T-cell (primary cell): ENCODE measurements at regions not wholly inside any gene's neighbourhood (a gene's known extent, or its start where the extent isn't known, plus 50 kb on each side); places are given as distances from the start of the nearest gene placed in this dataset.

Source experiments
- ATAC-seq, 4 experiments: fragments of 200-7000 bp in 3 of 4; fragments of 150-1000 bp in 1 of 4; cut with Tn5 transposase; replicated peaks in 1 of 4; 1 replicate in 3 of 4; 2 replicates in 1 of 4; pipeline ENCODE4 v1.10.0; 2021; ENCODE audit warnings: moderate library complexity in 3 of 4, mild to moderate bottlenecking in 2 of 4, moderate number of reproducible peaks in 1 of 4
- CTCF ChIA-PET, 2 donors: fragments of 300-600 bp; sonication (Branson Sonifier 250); formaldehyde crosslinking; loops; one replicate each; lab custom pipeline; 2022; ENCODE audit warnings: antibody characterized with exemption in 2 of 2; lab: Charles Lee
- POLR2A ChIA-PET, 2 donors: fragments of 300-600 bp; sonication (Branson Sonifier 250); formaldehyde crosslinking; loops; one replicate each; lab custom pipeline; 2022; ENCODE audit warnings: antibody characterized with exemption in 2 of 2; lab: Charles Lee
- DNase-seq, 35 experiments: peaks; one replicate each; pipeline versions ENCODE4 v3.0.0 to v3.0.0-alpha.2; 2013 to 2023
- H3K27ac ChIP-seq: one replicate; pipeline ENCODE4 v1.5.1; 2013; ENCODE audit warnings: low read length
- H3K27me3 ChIP-seq, 2 experiments: replicated peaks in 1 of 2; 1 replicate in 1 of 2; 2 replicates in 1 of 2; pipeline versions ENCODE4 v1.6.1 to v1.7.0; 2013; ENCODE audit warnings: low read length in 1 of 2, mixed read lengths in 1 of 2; ENCODE audit not compliant: control insufficient read depth in 2 of 2, insufficient read depth in 2 of 2; ENCODE audit errors: extremely low read depth in 1 of 2
- H3K36me3 ChIP-seq, 2 donors: 1 replicate in 1 of 2; 2 replicates in 1 of 2; pipeline versions ENCODE4 v1.6.1 to v1.7.0; 2013; ENCODE audit warnings: low read length in 1 of 2; ENCODE audit not compliant: control insufficient read depth in 2 of 2, insufficient read depth in 1 of 2; ENCODE audit errors: extremely low read depth in 1 of 2
- H3K4me1 ChIP-seq, 2 experiments: 1 replicate in 1 of 2; 2 replicates in 1 of 2; pipeline versions ENCODE4 v1.6.1 to v1.7.0; 2013; ENCODE audit warnings: low read length in 2 of 2, mixed read lengths in 1 of 2; ENCODE audit not compliant: insufficient read depth in 2 of 2, control insufficient read depth in 1 of 2; ENCODE audit errors: extremely low read depth in 1 of 2
- H3K4me3 ChIP-seq, 2 donors: 1 replicate in 1 of 2; 2 replicates in 1 of 2; pipeline versions ENCODE4 v1.5.1 to v1.7.0; 2013; ENCODE audit warnings: mild to moderate bottlenecking in 2 of 2, low read length in 1 of 2, moderate library complexity in 1 of 2; ENCODE audit not compliant: control insufficient read depth in 1 of 2; ENCODE audit errors: extremely low read depth in 1 of 2
- H3K9me3 ChIP-seq: 2 replicates; pipeline ENCODE4 v1.7.0; 2013
- H3K27ac Mint-ChIP-seq, 2 donors: one replicate each; pipeline ENCODE4 v1.8.0; 2020 to 2021; ENCODE audit warnings: mild to moderate bottlenecking in 2 of 2, mixed read lengths in 2 of 2
- H3K27me3 Mint-ChIP-seq, 2 donors: one replicate each; pipeline ENCODE4 v1.8.0; 2021 to 2022; ENCODE audit warnings: mixed read lengths in 2 of 2
- H3K36me3 Mint-ChIP-seq: one replicate; pipeline ENCODE4 v1.8.0; 2021; ENCODE audit warnings: mixed read lengths
- H3K4me1 Mint-ChIP-seq, 3 donors: one replicate each; pipeline ENCODE4 v1.8.0; 2020 to 2022; ENCODE audit warnings: mixed read lengths in 3 of 3, mild to moderate bottlenecking in 1 of 3
- H3K4me3 Mint-ChIP-seq, 3 donors: one replicate each; pipeline ENCODE4 v1.8.0; 2020 to 2022; ENCODE audit warnings: mild to moderate bottlenecking in 3 of 3, mixed read lengths in 3 of 3, moderate library complexity in 3 of 3
- H3K9me3 Mint-ChIP-seq, 3 donors: one replicate each; pipeline ENCODE4 v1.8.0; 2020 to 2022; ENCODE audit warnings: mixed read lengths in 3 of 3
- WGBS: methylation state at CpG from one replicate; pipeline ENCODE4 v1.1.5; 2013; ENCODE audit warnings: missing lambda C conversion rate; ENCODE audit not compliant: insufficient coverage; 5-methylcytosine and 5-hydroxymethylcytosine counted together

GRCh38 chr4:18389115-18389514, 367.6 kb upstream of the LCORL start:
- peaks cover 3 to 8% of the 10 kb centered on the region in 2 donors for H3K27me3 Mint-ChIP-seq
- H3K4me1 Mint-ChIP-seq: no peaks in the 10 kb centered on the region
- H3K4me1 ChIP-seq: no peaks in the 10 kb centered on the region
- H3K36me3 ChIP-seq: no peaks in the 10 kb centered on the region
- no peaks in the 10 kb centered on the region for H3K27me3 ChIP-seq
- no peak for DNase-seq
- H3K36me3 Mint-ChIP-seq: no peaks in the 10 kb centered on the region
- ATAC-seq: no peak
- POLR2A ChIA-PET: interaction anchor here in 1 of 2 donors (0.6 kb wide), 1 partner anchor 36 kb away, joined by 9 read pairs; no protein-coding TSS in a partner anchor
- no peak overlapping the region for H3K4me3 ChIP-seq
- peaks cover 0 to 8% (median 5%) of the 10 kb centered on the region in 3 donors for H3K9me3 Mint-ChIP-seq
- no peak overlapping the region for H3K27ac ChIP-seq
- no peak overlapping the region for H3K4me3 Mint-ChIP-seq
- H3K9me3 ChIP-seq: peaks cover 2% of the 10 kb centered on the region
- CTCF ChIA-PET: no interaction called here
- no CpG with 5 or more reads among the region's 2 CpGs for WGBS
- no peak overlapping the region for H3K27ac Mint-ChIP-seq

GRCh38 chr4:18388039-18388438, 366.5 kb upstream of the LCORL start:
- ATAC-seq (no peak), DNase-seq (no peak)
- Histone ChIP-seq H3K27ac (no peak overlapping the region), H3K9me3 (peaks cover 2% of the 10 kb centered on the region), H3K4me3 (no peak overlapping the region), H3K4me1 (no peaks in the 10 kb centered on the region), H3K36me3 (no peaks in the 10 kb centered on the region), H3K27me3 (no peaks in the 10 kb centered on the region)
- peaks cover 3 to 8% of the 10 kb centered on the region in 2 donors for H3K27me3 Mint-ChIP-seq
- H3K4me1 Mint-ChIP-seq: no peaks in the 10 kb centered on the region
- 20% methylated on average over 1 of the region's 3 CpGs for WGBS
- ChIA-PET CTCF (no interaction called here), POLR2A (no interaction called here)
- H3K36me3 Mint-ChIP-seq: no peaks in the 10 kb centered on the region
- no peak overlapping the region for H3K27ac Mint-ChIP-seq
- H3K4me3 Mint-ChIP-seq: no peak overlapping the region
- H3K9me3 Mint-ChIP-seq: peaks cover 4 to 13% (median 7%) of the 10 kb centered on the region in 3 donors

GRCh38 chr4:18381186-18381585, 359.6 kb upstream of the LCORL start:
- ChIA-PET POLR2A (no interaction called here), CTCF (no interaction called here)
- Mint-ChIP-seq H3K27me3 (peaks cover 8 to 12% of the 10 kb centered on the region in 2 donors), H3K9me3 (peaks cover 4 to 13% (median 7%) of the 10 kb centered on the region in 3 donors), H3K4me3 (no peak overlapping the region), H3K4me1 (no peaks in the 10 kb centered on the region), H3K27ac (no peak overlapping the region), H3K36me3 (no peaks in the 10 kb centered on the region)
- WGBS: no CpG with 5 or more reads among the region's 1 CpG
- no peak overlapping the region for H3K27ac ChIP-seq
- H3K27me3 ChIP-seq: no peaks in the 10 kb centered on the region
- H3K36me3 ChIP-seq: no peaks in the 10 kb centered on the region
- no peak overlapping the region for H3K4me3 ChIP-seq
- DNase-seq (no peak), ATAC-seq (no peak)
- peaks cover 2% of the 10 kb centered on the region for H3K9me3 ChIP-seq
- H3K4me1 ChIP-seq: no peaks in the 10 kb centered on the region

DNA sequence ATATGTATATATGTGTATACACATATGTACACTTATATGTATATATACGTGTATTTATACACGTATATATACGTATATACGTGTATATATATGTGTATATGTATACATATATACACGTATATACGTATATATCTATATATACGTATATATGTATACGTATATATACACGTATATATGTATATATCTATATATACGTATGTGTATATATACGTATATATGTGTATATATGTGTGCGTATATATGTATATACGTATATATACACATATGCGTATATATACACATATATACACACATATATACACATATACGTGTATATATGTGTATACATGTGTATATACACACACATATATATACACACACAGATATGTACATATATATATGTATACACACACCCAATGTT, 348.0 kb upstream of the LCORL start:
- peaks cover 0 to 6% (median 0%) of the 10 kb centered on the region in 3 donors for H3K4me1 Mint-ChIP-seq
- peaks cover 1 to 15% of the 10 kb centered on the region in 2 donors for H3K27me3 Mint-ChIP-seq
- ATAC-seq (no peak), DNase-seq (no peak)
- WGBS: no CpG with 5 or more reads among the region's 15 CpGs
- no peaks in the 10 kb centered on the region for H3K9me3 Mint-ChIP-seq
- Histone ChIP-seq H3K27me3 (peaks cover 0 to 4% of the 10 kb centered on the region in 2 experiments), H3K4me1 (no peaks in the 10 kb centered on the region), H3K9me3 (no peaks in the 10 kb centered on the region), H3K4me3 (no peak overlapping the region), H3K36me3 (no peaks in the 10 kb centered on the region), H3K27ac (no peak overlapping the region)
- CTCF ChIA-PET: no interaction called here
- POLR2A ChIA-PET: no interaction called here
- H3K4me3 Mint-ChIP-seq: no peak overlapping the region
- no peak overlapping the region for H3K27ac Mint-ChIP-seq
- H3K36me3 Mint-ChIP-seq: no peaks in the 10 kb centered on the region

DNA sequence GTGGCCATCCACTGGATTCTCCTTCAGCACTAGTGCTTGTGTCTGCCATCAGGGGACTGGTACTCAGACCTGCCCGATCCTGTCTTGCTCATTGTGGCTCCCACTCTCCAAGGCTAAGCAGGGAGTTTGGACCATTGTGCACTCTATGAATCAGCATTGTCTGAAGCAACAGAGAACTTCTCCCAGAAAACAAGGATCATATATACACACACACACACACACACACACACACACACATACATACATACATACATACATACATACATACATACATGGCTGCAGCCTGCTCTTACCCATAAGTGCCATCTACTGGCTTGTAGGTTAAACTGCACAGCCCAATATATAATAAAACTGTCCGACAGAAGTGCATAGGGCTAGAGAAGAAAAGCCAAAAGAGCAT, 345.3 kb upstream of the LCORL start:
- WGBS: 89% methylated on average over 1 of the region's 2 CpGs
- peak in 2 of 4 experiments; percentile 36 to 37 for ATAC-seq

DNA sequence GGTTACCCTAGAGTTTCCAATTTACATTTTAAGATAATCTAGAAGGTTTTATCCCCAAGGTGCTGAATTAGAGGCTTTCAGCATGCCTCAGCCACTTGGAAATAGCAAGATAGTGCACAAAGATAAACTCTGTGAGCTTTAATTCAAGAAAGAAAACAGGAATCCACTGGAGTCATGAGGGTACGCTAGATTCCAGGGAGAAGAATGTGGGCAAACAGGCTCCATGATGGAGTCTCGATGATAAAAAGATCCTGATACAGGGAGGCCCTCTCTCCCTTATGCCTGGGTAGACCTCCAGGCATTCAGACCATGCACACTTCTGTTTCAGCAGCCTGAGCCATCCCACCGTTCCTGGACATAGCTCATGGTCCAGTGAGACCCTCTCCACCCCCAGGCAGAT, 344.6 kb upstream of the LCORL start:
- H3K27me3 Mint-ChIP-seq: peaks cover 1 to 14% of the 10 kb centered on the region in 2 donors

More for the DNA sequence above, 345.3 kb upstream of the LCORL start:
- peaks cover 0 to 4% of the 10 kb centered on the region in 2 experiments for H3K27me3 ChIP-seq
- H3K36me3 ChIP-seq: no peaks in the 10 kb centered on the region
- peak in 1 of 35 experiments; percentile 31 for DNase-seq
- H3K9me3 ChIP-seq: no peaks in the 10 kb centered on the region
- no peak overlapping the region for H3K4me3 Mint-ChIP-seq
- no peaks in the 10 kb centered on the region for H3K9me3 Mint-ChIP-seq
- no peak overlapping the region for H3K27ac ChIP-seq
- H3K4me1 Mint-ChIP-seq: peaks cover 0 to 6% (median 0%) of the 10 kb centered on the region in 3 donors
- CTCF ChIA-PET: interaction anchor here in 1 of 2 donors (0.6 to 1.9 kb wide), 2 partner anchors 116 to 550 kb away, joined by 3 to 8 read pairs; no protein-coding TSS in a partner anchor
- H3K4me3 ChIP-seq: no peak overlapping the region
- H3K4me1 ChIP-seq: no peaks in the 10 kb centered on the region
- no peaks in the 10 kb centered on the region for H3K36me3 Mint-ChIP-seq
- POLR2A ChIA-PET: no interaction called here
- H3K27me3 Mint-ChIP-seq: peaks cover 1 to 19% of the 10 kb centered on the region in 2 donors
- no peak overlapping the region for H3K27ac Mint-ChIP-seq

More for the DNA sequence above, 344.6 kb upstream of the LCORL start:
- H3K9me3 Mint-ChIP-seq: no peaks in the 10 kb centered on the region
- no peak for DNase-seq
- Histone ChIP-seq H3K36me3 (no peaks in the 10 kb centered on the region), H3K4me3 (no peak overlapping the region), H3K4me1 (no peaks in the 10 kb centered on the region), H3K27ac (no peak overlapping the region), H3K9me3 (no peaks in the 10 kb centered on the region), H3K27me3 (peaks cover 0 to 4% of the 10 kb centered on the region in 2 experiments)
- ATAC-seq: no peak
- H3K4me3 Mint-ChIP-seq: no peak overlapping the region
- CTCF ChIA-PET: interaction anchor here in 1 of 2 donors (0.5 kb wide), 1 partner anchor 21 kb away, joined by 6 read pairs; no protein-coding TSS in a partner anchor
- 63% methylated on average over 2 of the region's 3 CpGs for WGBS
- POLR2A ChIA-PET: no interaction called here
- H3K36me3 Mint-ChIP-seq: no peaks in the 10 kb centered on the region
- H3K27ac Mint-ChIP-seq: no peak overlapping the region
- H3K4me1 Mint-ChIP-seq: peaks cover 0 to 6% (median 0%) of the 10 kb centered on the region in 3 donors
